Liver (tissue), 8 donors: ENCODE measurements at regions not wholly inside any gene's neighbourhood (a gene's known extent, or its start where the extent isn't known, plus 50 kb on each side); places are given as distances from the start of the nearest gene placed in this dataset.

Experiments used
- DNase-seq: peaks from one replicate; pipeline ENCODE4 v3.0.0-alpha.2; 2017; ENCODE audit warnings: low spot score
- H3K27ac ChIP-seq, 2 donors: one replicate each; pipeline ENCODE4 v1.7.0; 2013; ENCODE audit warnings: inconsistent platforms in 2 of 2, low read length in 2 of 2, control low read depth in 1 of 2, low read depth in 1 of 2, mild to moderate bottlenecking in 1 of 2
- H3K27me3 ChIP-seq, 4 donors: one replicate each; pipeline versions ENCODE4 v1.6.1 to v1.7.0; 2013; ENCODE audit warnings: low read length in 3 of 4, inconsistent platforms in 1 of 4, mild to moderate bottlenecking in 1 of 4, moderate library complexity in 1 of 4; ENCODE audit not compliant: control insufficient read depth in 4 of 4, insufficient read depth in 4 of 4
- H3K36me3 ChIP-seq, 4 donors: one replicate each; pipeline versions ENCODE4 v1.6.1 to v1.7.0; 2013; ENCODE audit warnings: low read length in 3 of 4, mild to moderate bottlenecking in 3 of 4, low read depth in 1 of 4, moderate library complexity in 1 of 4; ENCODE audit not compliant: control insufficient read depth in 4 of 4, insufficient read depth in 3 of 4
- H3K4me1 ChIP-seq, 4 donors: one replicate each; pipeline versions ENCODE4 v1.6.1 to v1.7.0; 2013; ENCODE audit warnings: low read length in 3 of 4, mild to moderate bottlenecking in 3 of 4, moderate library complexity in 1 of 4; ENCODE audit not compliant: control insufficient read depth in 4 of 4, insufficient read depth in 4 of 4
- H3K4me3 ChIP-seq, 3 donors: one replicate each; pipeline versions ENCODE4 v1.6.1 to v1.7.0; 2013; ENCODE audit warnings: low read length in 3 of 3, control low read depth in 1 of 3, low read depth in 1 of 3, mild to moderate bottlenecking in 1 of 3
- H3K9ac ChIP-seq, 2 donors: one replicate each; pipeline ENCODE4 v1.7.0; 2013; ENCODE audit warnings: low read length in 2 of 2, mild to moderate bottlenecking in 2 of 2, moderate library complexity in 2 of 2, control low read depth in 1 of 2, low read depth in 1 of 2
- H3K9me3 ChIP-seq, 4 donors: one replicate each; pipeline versions ENCODE4 v1.6.1 to v1.7.0; 2013; ENCODE audit warnings: low read length in 3 of 4; ENCODE audit not compliant: control insufficient read depth in 4 of 4
- ATF3 ChIP-seq: IDR thresholded peaks from 2 replicates; pipeline ENCODE4 v1.6.1; 2016; ENCODE audit warnings: antibody characterized with exemption
- CTCF ChIP-seq: fragments of 150-350 bp; IDR thresholded peaks from 2 replicates; pipeline ENCODE4 v1.5.1; 2017; ENCODE audit warnings: improper control_type of control experiment, low read depth, low read length; ENCODE audit not compliant: missing input control
- EGR1 ChIP-seq, 2 donors: IDR thresholded peaks; 2 replicates each; pipeline ENCODE4 v1.6.1; 2016 to 2018; ENCODE audit warnings: antibody characterized with exemption in 2 of 2, low read depth in 2 of 2
- FOXA1 ChIP-seq: IDR thresholded peaks from 2 replicates; pipeline ENCODE4 v1.6.1; 2016; ENCODE audit warnings: antibody characterized with exemption
- FOXA2 ChIP-seq: IDR thresholded peaks from 2 replicates; pipeline ENCODE4 v1.6.1; 2016; ENCODE audit warnings: antibody characterized with exemption
- GABPA ChIP-seq, 2 donors: IDR thresholded peaks in 1 of 2; conservative IDR thresholded peaks in 1 of 2; 2 replicates each; pipeline ENCODE4 v1.6.1; 2016; ENCODE audit warnings: antibody characterized with exemption in 2 of 2, mild to moderate bottlenecking in 1 of 2, moderate library complexity in 1 of 2
- HNF4A ChIP-seq, 2 donors: conservative IDR thresholded peaks; 2 replicates each; pipeline ENCODE4 v1.6.1; 2016; ENCODE audit warnings: antibody characterized with exemption in 2 of 2, mild to moderate bottlenecking in 2 of 2
- HNF4G ChIP-seq: IDR thresholded peaks from 2 replicates; pipeline ENCODE4 v1.6.1; 2016; ENCODE audit warnings: antibody characterized with exemption
- JUND ChIP-seq, 2 donors: IDR thresholded peaks; 2 replicates each; pipeline ENCODE4 v1.6.1; 2016; ENCODE audit warnings: antibody characterized with exemption in 2 of 2
- MAX ChIP-seq: IDR thresholded peaks from 2 replicates; pipeline ENCODE4 v1.6.1; 2016; ENCODE audit warnings: antibody characterized with exemption
- NR2F2 ChIP-seq: IDR thresholded peaks from 2 replicates; pipeline ENCODE4 v1.6.1; 2016; ENCODE audit warnings: antibody characterized with exemption
- RAD21 ChIP-seq, 2 donors: IDR thresholded peaks; 2 replicates each; pipeline ENCODE4 v1.6.1; 2016; ENCODE audit warnings: antibody characterized with exemption in 2 of 2, mild to moderate bottlenecking in 2 of 2
- RXRA ChIP-seq, 2 donors: IDR thresholded peaks; 2 replicates each; pipeline ENCODE4 v1.6.1; 2017 to 2018; ENCODE audit warnings: antibody characterized with exemption in 2 of 2, mild to moderate bottlenecking in 1 of 2
- SP1 ChIP-seq: IDR thresholded peaks from 2 replicates; pipeline ENCODE4 v1.6.1; 2018; ENCODE audit warnings: antibody characterized with exemption, mild to moderate bottlenecking
- TAF1 ChIP-seq: conservative IDR thresholded peaks from 2 replicates; pipeline ENCODE4 v1.6.1; 2016; ENCODE audit warnings: antibody characterized with exemption, mild to moderate bottlenecking
- YY1 ChIP-seq: IDR thresholded peaks from 2 replicates; pipeline ENCODE4 v1.6.1; 2016; ENCODE audit warnings: antibody characterized with exemption, mild to moderate bottlenecking
- ZBTB33 ChIP-seq: IDR thresholded peaks from 2 replicates; pipeline ENCODE4 v1.6.1; 2016; ENCODE audit warnings: antibody characterized with exemption
- WGBS: extraction: QIAGEN DNeasy Blood & Tissue Kit; methylation state at CpG from one replicate; pipeline ENCODE4 v1.1.7; 2013; 5-methylcytosine and 5-hydroxymethylcytosine counted together
- TF ChIP-seq, protein P1 (sequence below): IDR thresholded peaks from 2 replicates; pipeline ENCODE4 v1.6.1; 2016; ENCODE audit warnings: antibody characterized with exemption, mild to moderate bottlenecking
- donor health status: healthy.
- donor health status: healthy.
- donor health status: healthy.
- donor health status: healthy.
- donor health status: healthy.

GRCh38 chr4:116880625-116881024 lies 204.8 kb downstream of the TRAM1L1 start:
- Histone ChIP-seq H3K36me3 (no peaks in the 10 kb centered on the region), H3K27ac (no peak overlapping the region), H3K4me1 (no peaks in the 10 kb centered on the region), H3K27me3 (no peaks in the 10 kb centered on the region), H3K9me3 (no peaks in the 10 kb centered on the region), H3K4me3 (no peak overlapping the region), H3K9ac (no peak overlapping the region)
- DNase-seq: no peak
- WGBS: 28% methylated on average over 1 of the region's 1 CpG
- TF ChIP-seq FOXA1 (no peak), RAD21 (IDR thresholded peaks at IDR 0.05) (no peak), SP1 (no peak), GABPA (IDR thresholded peaks at IDR 0.05 in 1 of 2, conservative IDR thresholded peaks at IDR 0.05 in 1 of 2) (no peak), YY1 (no peak), RXRA (IDR thresholded peaks at IDR 0.05) (no peak), JUND (IDR thresholded peaks at IDR 0.05) (no peak), ATF3 (no peak), EGR1 (IDR thresholded peaks at IDR 0.05; ENCODE audit: low read depth in 2 of 2) (no peak), CTCF (no peak), NR2F2 (no peak), MAX (no peak), ZBTB33 (no peak), HNF4G (no peak), FOXA2 (no peak), TAF1 (no peak), HNF4A (conservative IDR thresholded peaks at IDR 0.05) (no peak)
- TF ChIP-seq, protein P1, sequence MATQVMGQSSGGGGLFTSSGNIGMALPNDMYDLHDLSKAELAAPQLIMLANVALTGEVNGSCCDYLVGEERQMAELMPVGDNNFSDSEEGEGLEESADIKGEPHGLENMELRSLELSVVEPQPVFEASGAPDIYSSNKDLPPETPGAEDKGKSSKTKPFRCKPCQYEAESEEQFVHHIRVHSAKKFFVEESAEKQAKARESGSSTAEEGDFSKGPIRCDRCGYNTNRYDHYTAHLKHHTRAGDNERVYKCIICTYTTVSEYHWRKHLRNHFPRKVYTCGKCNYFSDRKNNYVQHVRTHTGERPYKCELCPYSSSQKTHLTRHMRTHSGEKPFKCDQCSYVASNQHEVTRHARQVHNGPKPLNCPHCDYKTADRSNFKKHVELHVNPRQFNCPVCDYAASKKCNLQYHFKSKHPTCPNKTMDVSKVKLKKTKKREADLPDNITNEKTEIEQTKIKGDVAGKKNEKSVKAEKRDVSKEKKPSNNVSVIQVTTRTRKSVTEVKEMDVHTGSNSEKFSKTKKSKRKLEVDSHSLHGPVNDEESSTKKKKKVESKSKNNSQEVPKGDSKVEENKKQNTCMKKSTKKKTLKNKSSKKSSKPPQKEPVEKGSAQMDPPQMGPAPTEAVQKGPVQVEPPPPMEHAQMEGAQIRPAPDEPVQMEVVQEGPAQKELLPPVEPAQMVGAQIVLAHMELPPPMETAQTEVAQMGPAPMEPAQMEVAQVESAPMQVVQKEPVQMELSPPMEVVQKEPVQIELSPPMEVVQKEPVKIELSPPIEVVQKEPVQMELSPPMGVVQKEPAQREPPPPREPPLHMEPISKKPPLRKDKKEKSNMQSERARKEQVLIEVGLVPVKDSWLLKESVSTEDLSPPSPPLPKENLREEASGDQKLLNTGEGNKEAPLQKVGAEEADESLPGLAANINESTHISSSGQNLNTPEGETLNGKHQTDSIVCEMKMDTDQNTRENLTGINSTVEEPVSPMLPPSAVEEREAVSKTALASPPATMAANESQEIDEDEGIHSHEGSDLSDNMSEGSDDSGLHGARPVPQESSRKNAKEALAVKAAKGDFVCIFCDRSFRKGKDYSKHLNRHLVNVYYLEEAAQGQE: no peak

GRCh38 chr4:116878280-116878679 lies 207.1 kb downstream of the TRAM1L1 start:
- no peak for DNase-seq
- Histone ChIP-seq H3K9ac (no peak overlapping the region), H3K36me3 (no peaks in the 10 kb centered on the region), H3K27me3 (no peaks in the 10 kb centered on the region), H3K27ac (no peak overlapping the region), H3K4me3 (no peak overlapping the region), H3K9me3 (no peaks in the 10 kb centered on the region), H3K4me1 (no peaks in the 10 kb centered on the region)
- TF ChIP-seq CTCF: no peak
- TF ChIP-seq MAX: no peak
- TF ChIP-seq NR2F2: no peak
- TF ChIP-seq JUND (IDR thresholded peaks at IDR 0.05): no peak
- TF ChIP-seq HNF4G: no peak
- TF ChIP-seq RAD21 (IDR thresholded peaks at IDR 0.05): no peak
- TF ChIP-seq EGR1 (IDR thresholded peaks at IDR 0.05; ENCODE audit: low read depth in 2 of 2): no peak
- no peak for TF ChIP-seq GABPA (IDR thresholded peaks at IDR 0.05 in 1 of 2, conservative IDR thresholded peaks at IDR 0.05 in 1 of 2)
- TF ChIP-seq TAF1: no peak
- TF ChIP-seq SP1: no peak
- no peak for TF ChIP-seq ATF3
- no peak for TF ChIP-seq FOXA2
